Activated CD8-positive, alpha-beta memory T cell treated with anti-CD3 and anti-CD28 coated beads, Interleukin-2, amount 50 U/mL, for 4 hours (primary cell): ENCODE measurements at regions not wholly inside any gene's neighbourhood (a gene's known extent, or its start where the extent isn't known, plus 50 kb on each side); places are given as distances from the start of the nearest gene placed in this dataset.
"Not testable (repeated sequence)": the region's sequence is repeated elsewhere in the genome, so short reads cannot be mapped to it uniquely, and the experiment has no call there.

Experiments
- DNase-seq: peaks from one replicate; pipeline ENCODE4 v3.0.0-alpha.2; 2020

DNA sequence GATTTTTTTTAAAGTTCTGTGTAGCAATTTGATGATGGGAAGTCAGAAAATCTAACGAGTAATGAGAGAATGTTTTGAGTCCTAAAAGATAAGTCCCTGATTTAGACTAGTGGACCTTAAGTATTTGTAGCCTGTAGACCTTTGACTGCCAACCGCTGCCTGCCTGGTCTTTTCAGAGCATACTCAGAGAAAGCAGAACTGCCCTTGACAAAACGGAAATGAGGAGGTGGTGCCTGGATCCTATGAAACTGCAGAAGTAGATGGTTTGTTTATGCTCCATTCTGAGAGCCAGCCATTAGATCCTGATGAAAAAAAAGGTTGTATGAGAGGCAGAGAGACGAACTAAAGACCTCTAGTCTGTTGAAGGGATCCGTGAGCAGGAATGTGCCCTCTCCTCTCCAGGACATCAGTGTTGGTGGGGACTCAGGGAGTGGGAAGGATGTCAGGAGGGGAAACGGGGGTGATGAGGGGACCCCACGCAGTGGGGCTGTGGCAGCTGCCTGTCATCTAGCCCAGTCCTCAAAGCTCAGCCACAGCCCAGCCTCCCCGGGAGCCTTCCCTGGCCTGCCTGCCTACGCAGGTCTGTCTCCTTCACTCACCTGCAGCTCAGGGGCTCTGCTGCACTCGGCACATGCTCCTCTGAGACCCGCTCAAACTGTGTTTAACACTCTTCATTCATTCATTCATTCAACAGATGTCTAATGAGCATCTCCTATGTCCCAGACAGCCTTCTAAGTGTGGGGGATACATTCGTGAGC, 447.5 kb downstream of the AACS start:
- DNase-seq, result no peak

DNA sequence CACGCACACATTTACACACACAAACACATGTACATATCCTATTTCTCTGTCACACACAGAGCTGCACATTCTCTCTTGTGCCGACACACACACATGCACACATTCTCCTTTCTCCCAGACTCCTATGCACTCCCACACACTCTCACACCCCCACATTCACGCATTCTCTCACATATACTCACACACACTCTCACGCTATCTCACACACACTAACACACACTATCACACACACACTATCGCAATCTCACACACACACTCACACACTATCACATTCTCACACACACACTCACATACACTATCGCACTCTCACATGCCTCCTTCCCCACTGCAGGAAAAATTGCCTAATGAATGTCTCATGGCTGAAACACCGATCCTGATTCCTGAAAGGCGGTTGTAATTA, 450.7 kb downstream of the AACS start:
- no peak for DNase-seq

DNA sequence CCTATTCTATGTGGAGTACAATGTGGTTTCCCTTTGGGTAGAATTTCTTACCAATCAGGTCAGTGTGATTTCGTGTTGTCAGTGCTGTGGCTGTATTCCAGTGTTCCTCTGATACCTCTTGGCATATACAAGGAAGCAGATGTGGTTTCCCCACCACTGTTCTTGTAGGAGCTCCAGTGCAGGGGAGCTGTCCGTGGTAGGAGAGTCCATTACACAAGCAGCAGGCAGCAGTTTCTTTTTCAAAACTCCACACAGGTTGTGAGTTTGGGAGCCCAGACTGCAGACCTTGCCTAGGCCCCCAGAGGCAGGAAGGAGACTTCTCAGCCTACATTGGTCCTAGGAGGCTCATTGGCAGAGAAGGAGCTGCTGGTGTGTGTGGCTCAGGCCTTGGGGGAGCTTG, 452.8 kb downstream of the AACS start:
- no peak for DNase-seq

DNA sequence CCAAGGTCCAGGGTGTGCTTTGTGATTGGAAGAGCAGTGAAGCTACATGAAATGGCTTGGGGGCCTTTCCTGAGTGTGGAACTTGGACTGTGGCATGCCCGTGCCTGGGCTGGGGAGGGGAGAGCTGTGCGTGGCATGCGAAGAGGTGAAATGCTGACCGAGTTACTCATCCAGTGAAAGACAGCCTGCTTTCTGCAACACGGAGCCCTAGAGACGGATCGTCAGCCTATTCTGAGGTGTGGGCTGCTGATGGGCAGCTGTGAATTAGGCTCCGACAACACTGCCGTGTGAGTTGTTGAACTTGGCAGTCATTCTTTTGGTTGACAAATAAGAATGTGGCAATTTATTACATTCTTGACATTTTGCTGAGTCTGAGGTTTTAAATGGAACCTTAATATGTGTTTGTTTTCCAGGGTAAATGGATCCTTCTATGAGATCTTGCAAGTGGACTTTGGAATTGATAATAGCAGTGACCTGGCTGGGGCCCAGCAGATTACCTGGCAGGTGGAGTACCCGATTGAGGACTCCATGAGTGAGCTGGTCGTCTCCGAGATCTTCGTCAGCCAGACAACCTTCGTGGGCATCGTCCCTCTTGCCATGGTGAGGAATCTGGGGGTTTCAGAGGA, 453.9 kb downstream of the AACS start:
- DNase-seq, result no peak

DNA sequence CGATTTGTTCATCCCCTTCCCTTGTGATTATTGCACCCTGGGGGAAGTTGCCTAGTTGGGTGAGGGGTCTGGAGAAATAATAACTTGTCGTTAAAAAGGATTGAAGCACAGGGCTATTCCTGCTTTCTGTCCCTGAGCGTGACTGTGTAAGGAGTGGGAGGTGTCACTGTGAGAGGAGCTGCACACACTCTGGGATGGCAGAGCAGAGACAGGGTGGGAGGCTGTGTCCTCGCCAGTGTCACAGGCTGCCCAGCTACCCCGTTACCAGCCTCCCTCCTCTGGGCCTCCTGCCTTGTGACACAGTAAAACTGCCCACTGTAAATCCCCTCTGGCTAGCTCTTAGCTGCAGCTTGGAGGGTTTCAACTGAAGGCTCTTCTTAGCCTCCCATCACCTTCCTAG, 460.6 kb downstream of the AACS start:
- DNase-seq, result no peak

DNA sequence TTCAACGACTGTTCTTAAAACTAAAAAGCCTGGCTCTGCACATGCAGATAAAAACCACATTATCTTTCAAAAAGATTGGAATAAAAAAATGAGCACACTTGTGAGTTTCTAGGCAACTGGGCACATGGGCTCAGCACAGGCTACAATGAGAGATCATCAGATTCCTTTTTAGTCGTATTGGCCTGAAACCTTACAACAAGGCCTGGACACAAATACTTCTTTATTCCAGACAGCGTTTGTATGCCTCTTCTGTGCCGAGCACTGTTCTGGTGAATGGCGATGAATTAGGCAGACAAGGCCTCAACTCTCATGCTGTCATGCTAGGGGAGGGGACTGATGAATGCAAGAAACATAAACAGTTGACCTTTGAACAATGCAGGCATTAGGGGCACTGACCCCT, 463.0 kb downstream of the AACS start:
- DNase-seq, result no peak

DNA sequence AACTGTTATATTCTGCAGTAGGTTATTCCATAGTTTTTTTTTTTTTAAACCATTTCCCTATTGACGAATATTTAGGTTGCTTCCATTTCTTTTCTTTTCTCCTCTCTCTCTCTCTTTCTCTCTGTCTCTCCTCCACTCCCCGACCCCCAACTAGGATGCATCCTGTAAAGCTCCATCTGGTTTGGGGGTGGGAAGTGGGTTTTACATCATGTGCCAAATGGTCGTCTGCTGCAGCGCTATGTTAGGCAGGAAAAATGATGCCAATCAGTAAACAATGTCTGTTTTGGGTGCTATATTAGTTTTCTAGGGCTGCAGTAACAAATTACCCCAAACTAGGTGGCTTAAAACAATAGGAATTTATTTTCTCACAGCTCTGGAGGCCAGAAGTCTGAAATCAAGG, 465.0 kb downstream of the AACS start:
- no peak for DNase-seq

DNA sequence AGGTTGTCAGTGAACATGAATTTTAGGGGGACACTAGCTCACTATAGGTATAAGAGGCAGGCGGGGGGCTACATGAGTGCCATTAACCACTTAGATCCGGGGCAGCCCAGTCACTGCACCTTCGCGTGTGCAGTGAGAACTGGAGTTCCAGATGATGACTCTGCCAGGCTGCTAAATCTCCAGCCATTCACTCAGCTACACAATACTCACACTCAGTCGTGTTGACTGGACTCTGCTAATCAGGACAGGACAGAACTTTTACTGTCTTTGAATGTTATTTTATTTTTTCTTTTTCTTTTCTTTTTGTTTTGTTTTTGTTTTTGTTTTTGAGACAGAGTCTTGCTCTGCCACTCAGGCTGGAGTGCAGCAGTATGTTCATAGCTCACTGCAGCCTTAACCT, 465.6 kb downstream of the AACS start:
- DNase-seq, result no peak

DNA sequence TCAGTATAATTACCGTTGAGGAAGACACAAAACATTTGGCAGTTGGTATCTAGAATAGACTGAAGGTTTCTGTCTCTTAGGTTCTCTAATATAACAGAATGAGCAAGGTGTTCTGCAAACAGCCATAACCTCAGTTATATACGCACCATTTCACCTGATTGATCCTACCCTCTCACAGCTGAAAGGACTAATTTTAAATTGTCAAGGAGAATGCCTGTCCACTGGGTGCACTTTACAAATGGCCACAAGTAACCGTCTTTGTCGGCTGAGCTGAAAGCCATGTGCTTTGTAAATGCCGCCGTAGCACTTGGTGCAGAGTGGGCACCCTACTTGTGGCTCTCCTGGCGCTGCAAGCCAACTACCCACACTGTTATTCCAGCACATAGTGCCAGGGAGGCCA, 466.3 kb downstream of the AACS start:
- no peak for DNase-seq

DNA sequence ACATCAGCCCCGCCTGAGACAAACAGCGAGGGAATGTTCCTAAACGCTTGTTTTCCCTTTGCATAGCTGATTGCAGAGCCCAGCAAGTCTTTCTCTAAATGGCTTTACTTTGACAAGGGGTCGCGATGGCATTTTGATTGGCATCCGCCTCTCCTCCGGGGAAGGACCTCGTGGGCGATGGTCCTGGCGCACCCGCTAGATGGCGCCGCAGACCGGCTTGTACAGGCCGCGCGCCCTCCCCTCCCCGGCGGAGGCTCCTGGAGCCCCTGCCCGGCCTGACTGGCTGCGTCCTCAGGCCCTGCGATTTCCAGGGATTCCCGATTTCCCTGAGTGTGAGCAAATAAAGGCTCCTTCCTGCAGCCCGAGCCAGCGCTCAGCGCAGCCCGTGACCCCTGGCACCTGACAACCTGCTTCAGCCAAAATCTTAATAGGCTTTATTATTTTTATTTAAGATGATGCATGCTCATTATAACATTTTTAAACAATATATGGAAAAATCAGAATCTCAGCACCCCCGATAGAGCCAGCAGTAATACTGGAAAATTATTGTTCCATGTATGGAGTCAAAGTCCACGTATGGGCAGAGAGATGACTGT, 468.3 kb downstream of the AACS start:
- DNase-seq, result no peak

DNA sequence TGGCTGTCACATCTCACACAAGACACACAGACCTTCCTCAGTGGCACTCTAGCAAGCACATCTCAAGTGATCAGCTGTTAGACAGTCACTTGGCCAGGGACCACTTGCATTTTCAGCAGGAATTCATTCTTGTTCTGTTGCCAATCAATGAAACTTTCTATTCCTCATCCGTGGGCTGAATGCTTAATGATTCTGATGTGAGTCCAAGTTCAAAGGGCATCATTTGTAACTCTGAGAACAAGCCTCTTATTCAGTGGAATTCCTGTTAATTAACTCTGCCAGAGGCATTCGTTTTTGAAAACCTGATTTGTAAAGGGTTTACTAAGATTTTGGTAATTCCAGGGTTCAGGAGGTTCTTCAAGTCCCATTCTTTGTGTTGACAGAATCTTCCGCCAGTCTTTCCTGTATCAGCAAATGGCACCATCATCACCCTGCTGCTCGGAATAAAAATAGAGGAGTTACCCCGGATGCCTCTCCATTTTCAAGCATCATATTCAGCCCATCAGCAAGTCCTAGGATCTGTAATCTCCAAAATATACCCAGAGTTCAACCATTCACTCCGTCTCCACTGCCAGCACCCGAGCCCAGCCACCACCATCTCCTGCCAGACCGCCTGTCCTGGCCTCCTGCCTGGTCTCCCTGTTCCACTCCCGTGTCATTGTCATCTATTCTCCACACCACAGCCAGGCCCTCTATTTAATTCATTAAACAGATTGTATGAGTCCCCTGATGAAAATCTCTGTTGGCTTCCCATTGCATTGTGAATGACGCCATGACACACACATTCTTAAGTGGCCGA, 473.4 kb downstream of the AACS start:
- DNase-seq, result no peak

DNA sequence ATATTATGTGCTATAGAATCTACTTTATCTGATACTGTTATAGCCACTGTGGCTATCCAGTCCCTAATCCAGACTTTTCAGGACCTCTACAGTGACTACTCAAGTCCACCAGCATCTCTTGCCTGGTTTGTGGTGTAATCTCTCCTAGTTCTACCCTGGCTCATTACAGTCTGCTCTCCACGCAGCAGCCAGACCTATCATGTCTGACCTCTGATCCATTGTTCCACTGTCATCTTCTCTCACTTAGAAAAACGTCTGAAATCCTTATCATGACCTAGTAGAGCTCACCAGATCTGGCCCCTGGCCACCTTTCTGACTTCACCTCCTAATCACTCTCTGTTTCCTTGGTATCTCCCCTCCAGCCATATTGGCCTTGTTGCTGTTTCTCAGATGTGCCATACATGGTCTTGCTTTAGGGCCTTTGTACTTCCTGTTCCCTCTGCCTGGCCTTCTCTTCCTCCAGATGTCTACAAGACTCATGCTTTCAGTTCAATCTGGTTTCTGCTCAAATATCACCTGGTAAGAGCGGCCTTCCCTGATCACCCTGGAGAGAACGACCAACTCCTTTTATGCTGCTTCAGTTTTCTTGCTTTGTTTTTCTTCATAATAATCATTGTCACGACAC, 475.5 kb downstream of the AACS start:
- DNase-seq, result no peak

DNA sequence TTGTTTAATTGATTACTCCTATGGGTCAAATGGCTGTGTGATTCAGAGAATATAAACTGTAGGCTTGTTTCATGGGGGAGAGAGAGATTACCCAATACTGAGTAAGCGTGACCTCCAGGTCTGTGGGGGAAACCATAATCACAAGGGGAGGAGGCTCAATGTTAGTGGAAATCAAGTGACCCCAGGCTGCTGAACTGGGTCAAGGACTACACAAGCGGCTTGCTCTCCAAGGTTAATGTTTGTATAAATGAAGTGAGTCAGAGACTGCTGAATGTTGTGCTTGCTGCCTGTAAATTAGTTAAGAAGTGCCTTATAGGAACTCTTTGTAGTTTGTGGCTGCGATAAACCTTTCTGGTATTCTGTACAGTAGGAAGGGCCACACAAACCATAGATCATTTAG, 479.7 kb downstream of the AACS start:
- DNase-seq, result no peak

DNA sequence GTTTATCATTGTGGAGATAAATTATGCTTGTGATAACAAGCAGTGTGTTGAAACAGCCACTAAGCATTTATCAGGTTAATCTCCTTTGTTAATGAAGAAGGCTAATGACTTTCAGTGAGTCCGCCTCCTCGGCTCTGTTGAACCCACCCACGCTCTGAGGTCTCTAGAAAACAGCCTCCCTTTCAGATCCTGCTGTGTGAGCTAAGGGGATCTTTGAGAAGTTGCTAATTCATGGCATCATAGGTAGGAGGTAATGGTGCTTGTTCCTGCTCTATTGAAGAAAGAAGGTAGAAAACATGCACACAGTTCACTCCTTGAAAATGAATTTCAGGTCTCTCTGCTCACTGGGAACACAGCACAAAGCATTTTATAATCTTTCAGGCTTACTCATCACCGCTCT, 483.9 kb downstream of the AACS start:
- no peak for DNase-seq

DNA sequence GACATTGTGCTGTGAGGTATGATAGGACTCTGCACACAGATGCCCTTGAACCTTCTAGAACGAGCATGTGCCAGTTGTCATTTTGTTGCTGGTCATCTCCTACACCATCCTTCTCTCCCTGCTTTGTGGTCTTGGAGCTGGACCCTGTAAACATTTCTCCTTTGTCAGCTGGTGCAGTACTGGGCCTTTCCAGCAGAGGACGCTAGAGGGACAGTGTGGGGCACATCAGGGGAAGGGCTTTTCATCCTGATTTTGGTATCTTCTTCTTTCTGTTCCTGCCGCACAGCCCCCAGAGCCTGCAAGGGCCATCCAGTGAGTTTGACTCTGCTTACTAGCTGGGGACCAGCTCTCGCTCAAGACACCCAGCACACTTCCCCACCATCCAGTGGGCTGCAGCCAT, 484.6 kb downstream of the AACS start:
- no peak for DNase-seq

DNA sequence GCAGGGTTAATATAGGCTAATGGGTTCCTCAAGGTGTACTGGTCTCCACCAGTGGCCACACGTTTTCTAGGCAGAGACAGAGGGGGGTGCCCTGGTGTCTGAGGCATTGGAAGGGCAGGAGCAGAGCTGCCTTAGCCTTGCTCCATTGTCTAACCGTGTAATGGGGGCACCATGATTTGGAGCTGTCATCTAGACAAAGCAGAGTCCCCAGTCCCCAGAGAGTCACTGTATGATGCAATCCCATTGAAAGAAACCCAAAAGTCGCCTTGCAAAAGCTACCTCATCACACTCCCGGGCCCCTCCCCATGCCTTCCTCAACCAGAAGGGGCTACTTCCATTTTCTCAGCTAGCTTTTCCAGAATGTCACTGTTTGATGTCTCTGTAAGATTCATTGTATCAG, 487.1 kb downstream of the AACS start:
- no peak for DNase-seq

DNA sequence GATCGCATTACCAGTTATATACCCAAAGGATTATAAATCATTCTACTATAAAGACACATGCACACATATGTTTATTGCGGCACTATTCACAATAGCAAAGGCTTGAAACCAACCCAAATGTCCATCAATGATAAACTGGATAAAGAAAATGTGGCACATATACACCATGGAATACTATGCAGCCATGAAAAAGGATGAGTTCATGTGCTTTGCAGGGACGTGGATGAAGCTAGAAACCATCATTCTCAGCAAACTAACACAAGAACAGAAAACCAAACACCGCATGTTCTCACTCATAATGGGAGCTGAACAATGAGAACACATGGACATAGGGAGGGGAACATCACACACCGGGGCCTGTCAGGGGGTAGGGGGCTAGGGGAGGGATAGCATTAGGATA, 495.8 kb downstream of the AACS start:
- DNase-seq, result not testable (repeated sequence)

DNA sequence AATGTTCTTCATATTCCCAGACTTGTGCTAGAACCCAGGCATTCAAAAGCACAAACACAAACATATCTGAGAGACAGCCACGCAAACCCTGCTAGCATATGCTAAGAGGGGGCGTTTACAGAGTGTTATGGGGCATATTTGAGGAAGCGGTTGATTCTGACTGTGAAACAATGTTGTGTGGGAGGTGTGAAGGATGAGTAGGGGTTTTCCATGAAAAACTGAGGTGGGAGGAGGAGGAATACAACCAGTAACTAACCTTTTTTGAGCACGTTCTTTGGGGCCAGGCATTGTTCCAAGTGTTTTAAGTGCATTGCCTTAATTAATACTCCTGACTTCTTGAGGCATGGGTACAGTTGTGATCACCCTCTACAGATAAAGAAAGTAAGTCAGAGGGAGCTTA, 499.5 kb downstream of the AACS start:
- DNase-seq, result no peak

DNA sequence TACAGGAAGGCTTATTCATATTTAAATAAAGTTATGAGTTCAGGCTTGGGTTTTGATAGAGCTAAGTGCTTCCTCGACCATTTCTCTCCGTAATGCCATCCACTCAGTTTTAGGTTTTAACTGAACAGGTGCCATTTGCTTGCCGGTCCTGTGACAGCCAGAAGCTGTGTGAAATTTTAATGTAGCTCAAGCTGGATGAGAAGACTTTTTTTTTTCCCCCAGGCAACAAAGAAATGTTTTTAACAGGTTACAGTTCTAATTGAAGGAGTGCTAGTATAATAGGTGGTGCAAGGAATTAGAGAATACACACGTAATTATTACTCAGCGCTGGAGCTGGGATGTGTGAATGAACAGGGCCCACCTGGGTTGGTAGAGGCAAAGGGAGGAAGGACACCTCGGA, 502.3 kb downstream of the AACS start:
- no peak for DNase-seq

DNA sequence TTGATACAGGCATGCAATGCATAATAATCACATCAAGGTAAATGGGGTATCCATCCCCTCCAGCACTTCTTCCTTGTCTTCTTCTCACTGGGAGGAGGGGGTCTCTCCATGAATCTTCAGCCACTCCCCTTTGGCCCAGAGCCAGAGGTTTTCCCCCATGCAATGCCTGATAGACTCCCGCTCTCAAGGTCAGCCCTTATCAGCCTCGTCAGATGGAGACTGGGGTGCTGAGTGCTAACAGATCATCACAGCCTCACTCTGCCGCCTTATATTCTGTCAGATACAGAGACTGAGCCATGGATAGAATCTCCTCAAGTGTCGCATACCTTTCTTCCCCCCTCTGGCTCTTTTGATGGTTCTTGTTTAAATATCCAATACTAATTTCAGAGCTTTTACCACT, 503.1 kb downstream of the AACS start:
- no peak for DNase-seq

DNA sequence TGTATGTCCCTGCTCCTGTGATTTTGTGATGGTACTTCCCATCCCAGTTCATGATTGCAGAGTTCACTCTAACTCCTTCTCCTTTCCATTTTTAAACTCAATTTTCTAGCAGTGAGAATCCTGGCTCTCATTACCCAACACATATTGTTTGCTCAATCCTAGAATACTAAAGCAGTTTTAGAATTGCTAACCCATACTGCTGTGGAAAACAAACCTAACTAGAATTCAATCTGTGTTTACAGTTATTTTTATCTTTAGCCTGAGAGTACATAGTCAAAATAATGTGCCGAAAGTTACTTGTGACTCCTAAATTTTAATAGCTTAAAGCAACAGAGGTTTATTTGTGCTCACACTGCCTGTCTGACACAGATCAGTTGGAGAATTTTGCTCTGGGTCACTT, 508.0 kb downstream of the AACS start:
- DNase-seq, result no peak

DNA sequence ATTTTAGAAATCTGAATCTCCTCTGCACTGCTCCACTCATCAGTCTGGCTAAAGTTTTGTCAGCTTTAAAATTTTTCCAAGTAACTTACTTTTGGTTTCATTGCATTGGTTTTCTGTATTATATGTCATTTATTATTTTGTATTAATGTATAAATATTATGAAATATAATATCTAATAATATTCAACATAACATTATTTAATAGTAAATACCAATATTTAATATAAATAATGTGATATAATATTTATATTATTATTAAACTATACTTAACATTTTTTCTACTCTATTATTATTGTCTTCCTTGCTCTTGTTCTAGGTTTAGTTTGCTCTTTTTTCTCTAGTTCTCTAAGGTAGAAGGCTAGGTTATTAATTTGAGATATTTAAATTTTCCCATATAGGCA, 512.1 kb downstream of the AACS start:
- no peak for DNase-seq

DNA sequence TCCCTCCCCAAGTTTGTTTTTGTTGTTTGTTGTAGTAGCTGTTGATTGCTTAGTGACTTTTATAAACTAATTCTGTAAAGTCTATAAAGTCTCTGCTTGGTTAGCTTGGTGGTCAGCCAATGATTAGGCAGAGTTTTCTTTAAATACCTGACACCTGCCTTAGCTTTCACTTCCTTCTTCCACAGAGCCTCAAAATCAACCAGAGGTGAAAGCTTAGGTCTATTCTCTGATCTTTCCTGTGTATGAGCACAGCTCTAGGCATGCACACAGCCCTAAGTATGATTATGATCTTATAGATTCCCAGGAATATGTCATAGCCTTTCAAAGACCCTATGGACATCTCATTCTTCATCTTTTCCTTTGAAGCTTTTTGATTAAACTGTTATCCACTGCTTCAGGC, 514.7 kb downstream of the AACS start:
- DNase-seq, result no peak
